SK-N-SH (cell line): ENCODE measurements at regions not wholly inside any gene's neighbourhood (a gene's known extent, or its start where the extent isn't known, plus 50 kb on each side); places are given as distances from the start of the nearest gene placed in this dataset.

Source experiments
- CTCF ChIA-PET: fragments of 300-600, 350-600 bp; formaldehyde crosslinking; extraction: SDS; loops from one replicate; lab custom pipeline; 2021; lab: Yijun Ruan, JAX
- POLR2A ChIA-PET: fragments of 350-600 bp; sonication (Branson Sonifier 250); formaldehyde crosslinking; extraction: SDS; loops from one replicate; lab custom pipeline; 2020; ENCODE audit warnings: antibody characterized with exemption, inconsistent platforms; lab: Yijun Ruan, JAX
- DNase-seq: peaks from one replicate; pipeline ENCODE4 v3.0.0; 2012
- H2AFZ ChIP-seq: fragments of 200-600 bp; sonication (generic); 2 replicates; pipeline ENCODE4 v1.8.1; 2016; ENCODE audit warnings: antibody characterized with exemption, mild to moderate bottlenecking, low read depth
- H3F3A ChIP-seq: fragments of 200-600 bp; sonication (generic); replicated peaks from 2 replicates; pipeline ENCODE3; 2016; ENCODE audit warnings: antibody characterized with exemption, mild to moderate bottlenecking; ENCODE audit not compliant: insufficient read depth
- H3K27ac ChIP-seq, 2 experiments: fragments of 200-500 bp in 1 of 2; fragments of 200-600 bp in 1 of 2; sonication (Bioruptor generic) in 1 of 2; sonication (generic), shearing (Covaris generic) in 1 of 2; 2 replicates each; pipeline versions ENCODE4 v1.5.1 to v1.6.1; 2014 to 2016; ENCODE audit warnings: low read depth in 2 of 2, inconsistent platforms in 1 of 2, low read length in 1 of 2, mild to moderate bottlenecking in 1 of 2, mixed read lengths in 1 of 2
- H3K27me3 ChIP-seq: fragments of 200-600 bp; sonication (generic), shearing (Covaris generic); 2 replicates; pipeline ENCODE4 v1.6.1; 2016; ENCODE audit warnings: mixed run types; ENCODE audit not compliant: insufficient read depth
- H3K36me3 ChIP-seq, 2 experiments: fragments of 200-500 bp in 1 of 2; fragments of 200-600 bp in 1 of 2; sonication (Bioruptor generic) in 1 of 2; sonication (generic) in 1 of 2; replicated peaks in 1 of 2; 2 replicates each; pipeline versions ENCODE3 to v1.5.1; 2014 to 2016; ENCODE audit warnings: low read length in 1 of 2, mild to moderate bottlenecking in 1 of 2; ENCODE audit not compliant: insufficient read depth in 2 of 2, control insufficient read depth in 1 of 2
- H3K4me1 ChIP-seq, 2 experiments: fragments of 200-500 bp in 1 of 2; fragments of 200-600 bp in 1 of 2; sonication (Bioruptor generic) in 1 of 2; sonication (generic), shearing (Covaris generic) in 1 of 2; 2 replicates each; pipeline versions ENCODE4 v1.5.1 to v1.6.1; 2014 to 2016; ENCODE audit warnings: low read depth in 1 of 2, low read length in 1 of 2, mixed run types in 1 of 2; ENCODE audit not compliant: insufficient read depth in 2 of 2, control insufficient read depth in 1 of 2
- H3K4me2 ChIP-seq: fragments of 200-600 bp; sonication (generic), shearing (Covaris generic); 2 replicates; pipeline ENCODE4 v1.6.1; 2017; ENCODE audit warnings: mixed run types
- H3K4me3 ChIP-seq, 2 experiments: fragments of 200-500 bp in 1 of 2; fragments of 200-600 bp in 1 of 2; sonication (Bioruptor generic) in 1 of 2; sonication (generic), shearing (Covaris generic) in 1 of 2; 2 replicates each; pipeline versions ENCODE4 v1.5.1 to v1.8.1; 2014 to 2016; ENCODE audit warnings: low read depth in 2 of 2, inconsistent platforms in 1 of 2, low read length in 1 of 2, mild to moderate bottlenecking in 1 of 2, mixed read lengths in 1 of 2, moderate library complexity in 1 of 2
- H3K79me2 ChIP-seq: fragments of 200-600 bp; sonication (generic); 2 replicates; pipeline ENCODE4 v1.8.1; 2017; ENCODE audit warnings: mild to moderate bottlenecking; ENCODE audit not compliant: insufficient read depth
- H3K9ac ChIP-seq: fragments of 200-600 bp; sonication (generic); 2 replicates; pipeline ENCODE4 v1.6.1; 2017; ENCODE audit warnings: mixed run types
- H3K9me2 ChIP-seq: fragments of 200-600 bp; sonication (generic); 2 replicates; pipeline ENCODE4 v1.6.1; 2017; ENCODE audit warnings: mixed run types
- H3K9me3 ChIP-seq: fragments of 200-600 bp; sonication (generic); 2 replicates; pipeline ENCODE4 v1.6.1; 2017; ENCODE audit warnings: mixed run types, mild to moderate bottlenecking, moderate library complexity
- H4K20me1 ChIP-seq: fragments of 200-600 bp; sonication (generic); 2 replicates; pipeline ENCODE4 v1.6.1; 2017; ENCODE audit warnings: mild to moderate bottlenecking, mixed run types; ENCODE audit not compliant: insufficient read depth
- CHD2 ChIP-seq: fragments of 150-350 bp; IDR thresholded peaks from 2 replicates; pipeline ENCODE4 v1.6.1; 2018; ENCODE audit warnings: low read length; ENCODE audit not compliant: partially characterized antibody
- EZH2phosphoT487 ChIP-seq: fragments of 200-600 bp; sonication (generic); IDR thresholded peaks from 2 replicates; pipeline ENCODE4 v1.6.1; 2017; ENCODE audit warnings: low read depth, mixed run types, mild to moderate bottlenecking, antibody characterized with exemption, moderate library complexity, borderline replicate concordance
- FOXJ3 ChIP-seq: sonication (generic); formaldehyde crosslinking; IDR thresholded peaks from 2 replicates; pipeline ENCODE4 v1.5.1; 2020; ENCODE audit warnings: mild to moderate bottlenecking, missing genetic modification reagents
- FOXM1 ChIP-seq: IDR thresholded peaks from 2 replicates; pipeline ENCODE4 v1.4.0; 2012; ENCODE audit warnings: low read depth, mild to moderate bottlenecking
- GABPA ChIP-seq: IDR thresholded peaks from 2 replicates; pipeline ENCODE4 v1.4.0; 2012; ENCODE audit warnings: low read depth, mild to moderate bottlenecking
- IRF3 ChIP-seq: fragments of 150-350 bp; IDR thresholded peaks from 2 replicates; pipeline ENCODE4 v1.6.1; 2016; ENCODE audit warnings: mild to moderate bottlenecking, low read depth, low read length
- MEF2A ChIP-seq: IDR thresholded peaks from 2 replicates; pipeline ENCODE4 v1.4.0; 2012; ENCODE audit warnings: low read depth, borderline replicate concordance
- MXI1 ChIP-seq: IDR thresholded peaks from 2 replicates; pipeline ENCODE4 v1.6.1; 2012; ENCODE audit warnings: mild to moderate bottlenecking, low read depth, low read length, improper control_type of control experiment
- RAD21 ChIP-seq: IDR thresholded peaks from 2 replicates; pipeline ENCODE4 v1.6.1; 2012; ENCODE audit warnings: mild to moderate bottlenecking, low read length
- REST ChIP-seq: IDR thresholded peaks from 2 replicates; pipeline ENCODE4 v1.6.1; 2012; ENCODE audit warnings: mild to moderate bottlenecking, low read depth, low read length, moderate library complexity
- RFX5 ChIP-seq: IDR thresholded peaks from 2 replicates; pipeline ENCODE4 v1.6.1; 2012; ENCODE audit warnings: mild to moderate bottlenecking, improper control_type of control experiment, low read length
- RXRA ChIP-seq: IDR thresholded peaks from 2 replicates; pipeline ENCODE4 v1.4.0; 2012; ENCODE audit warnings: low read depth, mild to moderate bottlenecking, borderline replicate concordance
- SMC3 ChIP-seq: IDR thresholded peaks from 2 replicates; pipeline ENCODE4 v1.6.1; 2012; ENCODE audit warnings: low read depth, low read length, improper control_type of control experiment
- TAF1 ChIP-seq: IDR thresholded peaks from 2 replicates; pipeline ENCODE4 v1.6.1; 2012; ENCODE audit warnings: low read depth, mild to moderate bottlenecking, low read length, moderate library complexity, borderline replicate concordance
- TCF12 ChIP-seq: IDR thresholded peaks from 2 replicates; pipeline ENCODE4 v1.4.0; 2012
- TEAD4 ChIP-seq: IDR thresholded peaks from 2 replicates; pipeline ENCODE4 v1.4.0; 2012; ENCODE audit warnings: mild to moderate bottlenecking, borderline replicate concordance; ENCODE audit not compliant: insufficient read depth
- USF1 ChIP-seq: IDR thresholded peaks from 2 replicates; pipeline ENCODE4 v1.4.0; 2012; ENCODE audit warnings: low read depth, borderline replicate concordance
- USF2 ChIP-seq: fragments of 150-350 bp; IDR thresholded peaks from 2 replicates; pipeline ENCODE4 v1.6.1; 2017; ENCODE audit warnings: antibody characterized with exemption, low read length, low read depth, borderline replicate concordance
- WGBS: methylation state at CpG from one replicate; pipeline ENCODE4 v1.1.6; 2017; ENCODE audit warnings: low lambda C conversion rate; 5-methylcytosine and 5-hydroxymethylcytosine counted together

GRCh38 chr16:6803176-6803575 lies 529.5 kb upstream of the RBFOX1 start:
- Histone ChIP-seq H3K9ac (no peak overlapping the region), H3K4me2 (no peak overlapping the region), H3K4me3 (no peak overlapping the region), H3K27me3 (no peaks in the 10 kb centered on the region), H4K20me1 (no peaks in the 10 kb centered on the region), H3K9me3 (no peaks in the 10 kb centered on the region), H3K79me2 (no peaks in the 10 kb centered on the region), H3K4me1 (no peaks in the 10 kb centered on the region), H3K27ac (no peak overlapping the region), H3F3A (no peaks in the 10 kb centered on the region), H2AFZ (no peak overlapping the region), H3K9me2 (no peaks in the 10 kb centered on the region), H3K36me3 (no peaks in the 10 kb centered on the region)
- POLR2A ChIA-PET, result no interaction called here
- WGBS, result 6% methylated on average over 3 of the region's 3 CpGs
- TF ChIP-seq GABPA (no peak), USF1 (no peak), REST (no peak), TCF12 (no peak), FOXM1 (no peak), RFX5 (no peak), RXRA (no peak), CHD2 (no peak), USF2 (no peak), MEF2A (no peak), RAD21 (no peak), TEAD4 (no peak), EZH2phosphoT487 (no peak), MXI1 (no peak), TAF1 (no peak), SMC3 (no peak), FOXJ3 (CRISPR knock-in tag) (no peak), IRF3 (no peak)
- CTCF ChIA-PET, result no interaction called here
- DNase-seq, result no peak
